ENCODE measurements at regions not wholly inside any gene's neighbourhood (a gene's known extent, or its start where the extent isn't known, plus 50 kb on each side); places are given as distances from the start of the nearest gene placed in this dataset.
"Not testable (repeated sequence)": the region's sequence is repeated elsewhere in the genome, so short reads cannot be mapped to it uniquely, and the experiment has no call there.

- H3K4me3 Mint-ChIP-seq, result no peak overlapping the region
- no peaks in the 10 kb centered on the region for H3K27me3 Mint-ChIP-seq
- no peak for DNase-seq (ENCODE audit: extremely low spot score, unreplicated experiment)
- no peak overlapping the region for H3K27ac Mint-ChIP-seq
- no peaks in the 10 kb centered on the region for H3K9me3 Mint-ChIP-seq
- no peaks in the 10 kb centered on the region for H3K4me1 Mint-ChIP-seq (ENCODE audit: unreplicated experiment)
- no peak for TF ChIP-seq CTCF (conservative IDR thresholded peaks at IDR 0.05)
- H3K36me3 Mint-ChIP-seq, result no peaks in the 10 kb centered on the region
Observed at GRCh38 chrX:73390628-73391567, 56.0 kb upstream of the CDX4 start.

DNA sequence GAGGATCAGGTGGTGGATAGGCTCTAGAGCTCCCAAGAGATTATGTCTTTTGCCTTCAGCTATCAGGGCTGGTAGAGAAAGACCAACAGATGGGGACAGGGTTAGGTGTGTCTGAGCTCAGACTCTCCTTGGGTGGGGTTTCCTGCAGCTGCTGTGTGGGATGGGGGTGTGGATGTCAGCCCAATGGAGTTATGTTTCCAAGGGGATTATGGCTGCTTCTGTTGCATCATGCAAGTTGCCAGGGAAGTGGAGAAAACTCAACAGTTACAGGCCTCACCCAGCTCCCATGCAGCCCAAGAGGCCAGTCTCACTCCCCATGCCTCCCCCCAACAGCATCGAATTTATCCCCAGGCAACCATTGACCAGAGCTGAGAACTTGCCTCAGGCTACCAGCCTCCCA, 80.2 kb upstream of the CDX4 start:
- Mint-ChIP-seq H3K27me3 (no peaks in the 10 kb centered on the region), H3K9me3 (no peaks in the 10 kb centered on the region), H3K36me3 (no peaks in the 10 kb centered on the region), H3K27ac (no peak overlapping the region), H3K4me3 (no peak overlapping the region), H3K4me1 (ENCODE audit: unreplicated experiment) (no peaks in the 10 kb centered on the region)
- no peak for DNase-seq (ENCODE audit: extremely low spot score, unreplicated experiment)
- no peak for TF ChIP-seq CTCF (conservative IDR thresholded peaks at IDR 0.05)

GRCh38 chrX:73357294-73357693, 89.6 kb upstream of the CDX4 start:
- not testable (repeated sequence) for H3K27me3 Mint-ChIP-seq; H3K4me3 Mint-ChIP-seq; H3K4me1 Mint-ChIP-seq (ENCODE audit: unreplicated experiment); H3K36me3 Mint-ChIP-seq; H3K9me3 Mint-ChIP-seq; H3K27ac Mint-ChIP-seq; DNase-seq (ENCODE audit: extremely low spot score, unreplicated experiment)

DNA sequence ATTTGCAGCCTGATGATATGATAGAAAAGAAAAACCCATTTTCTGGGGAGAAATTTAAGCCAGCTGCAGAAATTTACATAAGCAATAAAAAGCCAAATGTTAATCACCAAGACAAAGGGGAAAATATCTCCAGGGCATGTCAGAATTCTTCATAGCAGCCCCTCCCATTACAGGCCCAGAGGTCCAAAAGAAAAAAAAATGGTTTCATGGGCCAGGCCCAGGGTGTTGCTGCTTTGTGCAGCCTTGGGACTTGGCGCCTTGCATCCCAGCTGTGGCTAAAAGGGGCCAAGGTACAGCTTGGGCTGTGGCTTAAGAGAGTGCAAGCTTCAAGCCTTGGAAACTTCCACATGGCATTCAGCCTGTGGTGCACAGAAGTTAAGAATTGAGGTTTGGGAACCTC, 97.9 kb upstream of the CDX4 start:
- H3K4me1 Mint-ChIP-seq (ENCODE audit: unreplicated experiment), result no peaks in the 10 kb centered on the region
- H3K9me3 Mint-ChIP-seq, result peaks cover 5% of the 10 kb centered on the region
- no peaks in the 10 kb centered on the region for H3K27me3 Mint-ChIP-seq
- no peak overlapping the region for H3K4me3 Mint-ChIP-seq
- no peak overlapping the region for H3K27ac Mint-ChIP-seq
- no peak for TF ChIP-seq CTCF (conservative IDR thresholded peaks at IDR 0.05)
- no peak for DNase-seq (ENCODE audit: extremely low spot score, unreplicated experiment)
- H3K36me3 Mint-ChIP-seq, result no peaks in the 10 kb centered on the region

DNA sequence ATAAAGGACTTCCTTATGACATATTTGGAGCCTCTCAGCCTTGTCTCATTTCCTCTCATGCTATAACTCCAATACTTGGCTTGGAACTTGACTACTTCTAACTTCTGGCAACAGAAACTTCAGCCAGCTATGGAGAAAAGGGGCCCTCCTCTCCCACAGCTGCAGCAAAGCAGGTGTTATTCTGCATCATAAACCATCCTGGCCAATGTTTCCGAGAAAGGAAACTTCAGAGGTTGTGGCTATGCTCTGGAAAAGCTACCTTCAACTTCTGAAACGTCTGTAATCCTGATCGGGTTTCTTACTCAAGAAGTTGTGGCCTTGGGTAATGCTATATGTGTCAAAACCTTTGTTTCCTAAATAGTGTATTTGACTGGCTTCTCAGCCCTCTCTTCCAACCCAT, 109.5 kb upstream of the CDX4 start:
- no peaks in the 10 kb centered on the region for H3K27me3 Mint-ChIP-seq
- DNase-seq (ENCODE audit: extremely low spot score, unreplicated experiment), result no peak
- no peaks in the 10 kb centered on the region for H3K36me3 Mint-ChIP-seq
- TF ChIP-seq CTCF (conservative IDR thresholded peaks at IDR 0.05), result no peak
- no peak overlapping the region for H3K4me3 Mint-ChIP-seq
- no peak overlapping the region for H3K27ac Mint-ChIP-seq
- no peaks in the 10 kb centered on the region for H3K9me3 Mint-ChIP-seq
- no peaks in the 10 kb centered on the region for H3K4me1 Mint-ChIP-seq (ENCODE audit: unreplicated experiment)

DNA sequence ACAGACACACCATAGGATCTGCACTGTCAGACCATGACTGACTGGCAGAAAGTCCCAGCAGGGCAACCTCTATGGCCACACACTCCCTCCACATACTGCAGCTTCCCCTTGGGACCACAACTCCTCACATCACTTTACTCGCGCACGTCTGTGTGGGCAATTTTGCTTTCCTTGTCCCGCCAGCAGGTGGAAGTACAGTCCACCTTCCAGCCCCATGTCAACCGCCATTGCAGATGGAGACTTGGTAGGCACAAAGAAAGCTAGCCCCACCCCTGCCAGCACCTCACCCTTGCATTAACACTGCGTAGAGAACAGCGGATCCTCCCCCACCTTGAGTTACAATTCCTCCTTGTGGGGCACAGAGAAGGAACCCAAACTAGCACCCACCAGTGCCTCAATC, 74.4 kb upstream of the NAP1L2 start:
- Mint-ChIP-seq H3K9me3 (no peaks in the 10 kb centered on the region), H3K4me3 (no peak overlapping the region), H3K27ac (no peak overlapping the region), H3K36me3 (no peaks in the 10 kb centered on the region), H3K27me3 (no peaks in the 10 kb centered on the region), H3K4me1 (ENCODE audit: unreplicated experiment) (no peaks in the 10 kb centered on the region)
- DNase-seq (ENCODE audit: extremely low spot score, unreplicated experiment), result no peak
- TF ChIP-seq CTCF (conservative IDR thresholded peaks at IDR 0.05), result peak; percentile 18

Data from type B pancreatic cell (in vitro differentiated cells).